H1 (cell line): ENCODE measurements at regions not wholly inside any gene's neighbourhood (a gene's known extent, or its start where the extent isn't known, plus 50 kb on each side); places are given as distances from the start of the nearest gene placed in this dataset.

Experiments
- CTCF ChIA-PET: fragments of 300-600 bp; sonication (Branson Sonifier 250); formaldehyde crosslinking; loops from one replicate; lab custom pipeline; 2021; ENCODE audit not compliant: partially characterized antibody; lab: Charles Lee
- POLR2A ChIA-PET: fragments of 300-600 bp; sonication (Branson Sonifier 250); formaldehyde crosslinking; loops from one replicate; lab custom pipeline; 2021; ENCODE audit warnings: inconsistent platforms; ENCODE audit not compliant: partially characterized antibody; lab: Charles Lee
- DNase-seq, 2 experiments: peaks; one replicate each; pipeline versions ENCODE4 v3.0.0 to v3.0.0-alpha.2; 2010 to 2022; ENCODE audit warnings: low spot score in 2 of 2, low read depth in 1 of 2, mixed read lengths in 1 of 2
- FAIRE-seq: peaks from 2 replicates; lab custom pipeline; 2011; peaks lifted over from hg19 to GRCh38; lab: Jason Lieb, UNC
- H2AFZ ChIP-seq: 2 replicates; pipeline ENCODE4 v1.8.1; 2012; ENCODE audit warnings: low read length, inconsistent platforms
- H2AK5ac ChIP-seq: 2 replicates; pipeline ENCODE4 v1.6.1; 2013; ENCODE audit warnings: low read depth, low read length
- H2BK120ac ChIP-seq: replicated peaks from 2 replicates; pipeline ENCODE3; 2013; ENCODE audit warnings: low read depth, low read length, inconsistent platforms
- H2BK12ac ChIP-seq: 2 replicates; pipeline ENCODE4 v1.6.1; 2013; ENCODE audit warnings: low read depth, low read length
- H2BK15ac ChIP-seq: 2 replicates; pipeline ENCODE4 v1.6.1; 2013; ENCODE audit warnings: low read length
- H2BK20ac ChIP-seq: 2 replicates; pipeline ENCODE4 v1.6.1; 2013; ENCODE audit warnings: low read length
- H2BK5ac ChIP-seq: 2 replicates; pipeline ENCODE4 v1.6.1; 2013; ENCODE audit warnings: low read depth, low read length
- H3K14ac ChIP-seq: 2 replicates; pipeline ENCODE4 v1.6.1; 2013; ENCODE audit warnings: inconsistent platforms; ENCODE audit not compliant: insufficient read length
- H3K18ac ChIP-seq: 2 replicates; pipeline ENCODE4 v1.6.1; 2013; ENCODE audit warnings: low read length; ENCODE audit errors: extremely low read depth
- H3K23ac ChIP-seq: 2 replicates; pipeline ENCODE4 v1.6.1; 2013; ENCODE audit warnings: inconsistent platforms; ENCODE audit not compliant: insufficient read length
- H3K23me2 ChIP-seq: 2 replicates; pipeline ENCODE4 v1.6.1; 2013; ENCODE audit warnings: low read depth, low read length
- H3K27ac ChIP-seq: 2 replicates; pipeline ENCODE4 v1.6.1; 2011; ENCODE audit warnings: low read depth, low read length, inconsistent platforms
- H3K27me3 ChIP-seq, 4 experiments: replicated peaks in 1 of 4; 1 replicate in 1 of 4; 2 replicates in 3 of 4; pipeline versions ENCODE4 v1.6.1 to v1.8.1; 2011 to 2013; ENCODE audit warnings: low read length in 3 of 4, mild to moderate bottlenecking in 3 of 4, inconsistent platforms in 2 of 4, mixed read lengths in 2 of 4, moderate library complexity in 1 of 4; ENCODE audit not compliant: control insufficient read depth in 3 of 4, insufficient read depth in 3 of 4; ENCODE audit errors: extremely low read depth in 1 of 4
- H3K36me3 ChIP-seq, 4 experiments: 2 replicates each; pipeline versions ENCODE4 v1.6.1 to v1.8.1; 2011 to 2013; ENCODE audit warnings: mild to moderate bottlenecking in 4 of 4, low read length in 3 of 4, moderate library complexity in 2 of 4, control low read depth in 1 of 4, inconsistent platforms in 1 of 4; ENCODE audit not compliant: insufficient read depth in 4 of 4, control insufficient read depth in 2 of 4
- H3K4ac ChIP-seq: replicated peaks from 2 replicates; pipeline ENCODE3; 2013; ENCODE audit warnings: low read length, low read depth, mixed read lengths, inconsistent platforms; ENCODE audit not compliant: insufficient read length
- H3K4me1 ChIP-seq, 4 experiments: replicated peaks in 1 of 4; 1 replicate in 1 of 4; 2 replicates in 3 of 4; pipeline versions ENCODE4 v1.6.1 to v1.8.1; 2011 to 2013; ENCODE audit warnings: low read length in 3 of 4, inconsistent platforms in 2 of 4, mixed read lengths in 1 of 4; ENCODE audit not compliant: insufficient read depth in 4 of 4, control insufficient read depth in 3 of 4
- H3K4me2 ChIP-seq, 2 experiments: 2 replicates each; pipeline versions ENCODE4 v1.6.1 to v1.8.1; 2011 to 2013; ENCODE audit warnings: low read depth in 2 of 2, low read length in 2 of 2, control low read depth in 1 of 2, inconsistent platforms in 1 of 2, mild to moderate bottlenecking in 1 of 2; ENCODE audit not compliant: insufficient read depth in 1 of 2
- H3K4me3 ChIP-seq, 4 experiments: fragments of 200-600, 300-600 bp in 1 of 4; sonication (generic), shearing (Covaris generic), sonication (Bioruptor Twin) in 1 of 4; 2 replicates each; pipeline versions ENCODE4 v1.5.1 to v1.8.1; 2011 to 2016; ENCODE audit warnings: low read length in 4 of 4, low read depth in 3 of 4, control low read depth in 2 of 4, inconsistent platforms in 2 of 4, mild to moderate bottlenecking in 2 of 4, mixed read lengths in 1 of 4, moderate library complexity in 1 of 4; ENCODE audit not compliant: insufficient read depth in 2 of 4; ENCODE audit errors: extremely low read depth in 1 of 4
- H3K56ac ChIP-seq: replicated peaks from 2 replicates; pipeline ENCODE3; 2013; ENCODE audit warnings: low read depth, mild to moderate bottlenecking, mixed read lengths, low read length, inconsistent platforms; ENCODE audit not compliant: insufficient read length
- H3K79me1 ChIP-seq: 2 replicates; pipeline ENCODE4 v1.6.1; 2013; ENCODE audit warnings: low read depth, low read length, control low read depth
- H3K79me2 ChIP-seq, 2 experiments: 2 replicates each; pipeline versions ENCODE4 v1.6.1 to v1.8.1; 2012 to 2013; ENCODE audit warnings: low read length in 2 of 2, mild to moderate bottlenecking in 2 of 2, inconsistent platforms in 1 of 2; ENCODE audit not compliant: insufficient read depth in 2 of 2, control insufficient read depth in 1 of 2
- H3K9ac ChIP-seq, 4 experiments: replicated peaks in 1 of 4; 1 replicate in 1 of 4; 2 replicates in 3 of 4; pipeline versions ENCODE4 v1.6.1 to v1.8.1; 2011 to 2013; ENCODE audit warnings: low read depth in 3 of 4, low read length in 3 of 4, control low read depth in 2 of 4, mild to moderate bottlenecking in 2 of 4, moderate library complexity in 2 of 4, inconsistent platforms in 1 of 4; ENCODE audit errors: extremely low read depth in 1 of 4
- H3K9me3 ChIP-seq, 2 experiments: 2 replicates each; pipeline versions ENCODE4 v1.6.1 to v1.8.1; 2012 to 2013; ENCODE audit warnings: mild to moderate bottlenecking in 2 of 2, moderate library complexity in 2 of 2, control low read depth in 1 of 2, inconsistent platforms in 1 of 2, low read depth in 1 of 2, low read length in 1 of 2, mixed read lengths in 1 of 2; ENCODE audit not compliant: insufficient read depth in 2 of 2
- H4K20me1 ChIP-seq, 2 experiments: replicated peaks in 1 of 2; 2 replicates each; pipeline versions ENCODE3 to v1.8.1; 2011 to 2013; ENCODE audit warnings: inconsistent platforms in 2 of 2, low read length in 2 of 2, mild to moderate bottlenecking in 1 of 2; ENCODE audit not compliant: insufficient read depth in 2 of 2, control insufficient read depth in 1 of 2
- H4K5ac ChIP-seq: 2 replicates; pipeline ENCODE4 v1.6.1; 2013; ENCODE audit warnings: low read length, low read depth, mixed read lengths, inconsistent platforms; ENCODE audit not compliant: insufficient read length
- H4K8ac ChIP-seq: 2 replicates; pipeline ENCODE4 v1.8.0; 2013; ENCODE audit warnings: mild to moderate bottlenecking, moderate library complexity, low read length, inconsistent platforms; ENCODE audit not compliant: insufficient read depth; ENCODE audit errors: extremely low read depth
- H4K91ac ChIP-seq: replicated peaks from 2 replicates; pipeline ENCODE3; 2013; ENCODE audit warnings: low read length, mixed read lengths, inconsistent platforms; ENCODE audit not compliant: insufficient read length
- FOSL1 ChIP-seq: IDR thresholded peaks from 2 replicates; pipeline ENCODE4 v1.6.1; 2011; ENCODE audit warnings: mild to moderate bottlenecking, low read depth, low read length, moderate library complexity; ENCODE audit not compliant: insufficient read depth
- JUN ChIP-seq: IDR thresholded peaks from 2 replicates; pipeline ENCODE4 v1.6.1; 2011; ENCODE audit warnings: low read depth, mild to moderate bottlenecking, improper control_type of control experiment, low read length
- YY1 ChIP-seq: IDR thresholded peaks from 2 replicates; pipeline ENCODE4 v1.6.1; 2011; ENCODE audit warnings: low read depth, mild to moderate bottlenecking, low read length
- WGBS, 2 experiments: shearing (Covaris generic) in 1 of 2; methylation state at CpG; one replicate each; pipeline versions ENCODE4 v1.1.6 to v1.1.7; 2013 to 2015; ENCODE audit warnings: low lambda C conversion rate in 2 of 2, mixed read lengths in 2 of 2, inconsistent platforms in 1 of 2, low coverage in 1 of 2, missing lambda C conversion rate in 1 of 2; ENCODE audit not compliant: insufficient replicate concordance in 2 of 2, insufficient coverage in 1 of 2, insufficient read length in 1 of 2; ENCODE audit errors: extremely low coverage in 1 of 2, missing lambda C conversion rate in 1 of 2; 5-methylcytosine and 5-hydroxymethylcytosine counted together

GRCh38 chr5:68116868-68117411 lies 98.6 kb upstream of the PIK3R1 start:
- Histone ChIP-seq H3K56ac (no peak overlapping the region), H2BK5ac (no peak overlapping the region), H3K4me1 (no peaks in the 10 kb centered on the region), H3K9me3 (peaks cover 0 to 2% of the 10 kb centered on the region in 2 experiments; a peak in 1 of 4 replicates), H3K27me3 (no peaks in the 10 kb centered on the region), H3K27ac (no peak overlapping the region), H3K23me2 (no peaks in the 10 kb centered on the region), H3K9ac (no peak overlapping the region), H4K20me1 (no peaks in the 10 kb centered on the region), H3K14ac (no peak overlapping the region), H4K5ac (no peak overlapping the region), H2BK20ac (no peak overlapping the region), H2BK15ac (no peak overlapping the region), H4K8ac (no peak overlapping the region), H3K23ac (no peak overlapping the region), H2AK5ac (no peak overlapping the region), H3K36me3 (no peaks in the 10 kb centered on the region), H2AFZ (no peak overlapping the region), H2BK12ac (no peak overlapping the region), H3K79me1 (no peaks in the 10 kb centered on the region), H3K79me2 (no peaks in the 10 kb centered on the region), H3K4ac (no peak overlapping the region), H2BK120ac (no peak overlapping the region), H3K18ac (no peak overlapping the region), H4K91ac (no peak overlapping the region), H3K4me3 (no peak overlapping the region), H3K4me2 (no peak overlapping the region)
- POLR2A ChIA-PET = no interaction called here
- FAIRE-seq = no peak
- no peak for DNase-seq
- WGBS, 2 experiments = 82% methylated on average over 2 of the region's 2 CpGs; no CpG with 5 or more reads in 1 of the 2 experiments
- CTCF ChIA-PET = interaction anchor here (0.6 kb wide), 1 partner anchor 9 kb away, joined by 4 read pairs; no protein-coding TSS in a partner anchor
- TF ChIP-seq YY1 (no peak), JUN (no peak), FOSL1 (no peak)
